DOHH2 (cell line): ENCODE measurements at regions not wholly inside any gene's neighbourhood (a gene's known extent, or its start where the extent isn't known, plus 50 kb on each side); places are given as distances from the start of the nearest gene placed in this dataset.

Experiments used
- EZH2phosphoT487 ChIP-seq: fragments of 200-600 bp; sonication (generic); IDR thresholded peaks from 2 replicates; pipeline ENCODE4 v1.6.1; 2017; ENCODE audit warnings: borderline replicate concordance, mild to moderate bottlenecking, antibody characterized with exemption, low read length, moderate library complexity, mixed read lengths
- TF ChIP-seq, protein P1 (sequence below): fragments of 200-600 bp; sonication (generic); IDR thresholded peaks from one replicate; pipeline ENCODE4 v1.5.1; 2014; ENCODE audit warnings: antibody characterized with exemption, mild to moderate bottlenecking, low read depth, low read length; ENCODE audit not compliant: poor library complexity, severe bottlenecking

DNA sequence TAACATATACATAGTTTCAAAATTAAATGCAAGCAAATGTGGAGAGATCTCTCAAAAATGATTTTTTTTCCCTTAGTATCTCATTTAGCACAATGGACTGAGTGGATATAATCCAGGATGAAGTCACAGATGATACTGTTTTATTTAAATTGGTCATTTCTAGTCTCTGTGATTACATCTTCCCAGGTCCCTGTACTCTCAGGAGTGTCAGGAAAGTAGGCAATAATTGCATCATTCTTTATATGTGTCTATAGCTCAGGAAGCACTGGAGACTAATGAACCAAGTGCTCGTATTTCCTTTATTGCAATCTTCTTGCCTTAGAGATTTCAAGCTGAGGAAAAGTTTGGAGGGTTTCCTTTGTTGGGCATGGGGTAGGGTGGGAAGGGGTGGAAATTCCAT lies 309.4 kb upstream of the THRB start:
- TF ChIP-seq, protein P1, sequence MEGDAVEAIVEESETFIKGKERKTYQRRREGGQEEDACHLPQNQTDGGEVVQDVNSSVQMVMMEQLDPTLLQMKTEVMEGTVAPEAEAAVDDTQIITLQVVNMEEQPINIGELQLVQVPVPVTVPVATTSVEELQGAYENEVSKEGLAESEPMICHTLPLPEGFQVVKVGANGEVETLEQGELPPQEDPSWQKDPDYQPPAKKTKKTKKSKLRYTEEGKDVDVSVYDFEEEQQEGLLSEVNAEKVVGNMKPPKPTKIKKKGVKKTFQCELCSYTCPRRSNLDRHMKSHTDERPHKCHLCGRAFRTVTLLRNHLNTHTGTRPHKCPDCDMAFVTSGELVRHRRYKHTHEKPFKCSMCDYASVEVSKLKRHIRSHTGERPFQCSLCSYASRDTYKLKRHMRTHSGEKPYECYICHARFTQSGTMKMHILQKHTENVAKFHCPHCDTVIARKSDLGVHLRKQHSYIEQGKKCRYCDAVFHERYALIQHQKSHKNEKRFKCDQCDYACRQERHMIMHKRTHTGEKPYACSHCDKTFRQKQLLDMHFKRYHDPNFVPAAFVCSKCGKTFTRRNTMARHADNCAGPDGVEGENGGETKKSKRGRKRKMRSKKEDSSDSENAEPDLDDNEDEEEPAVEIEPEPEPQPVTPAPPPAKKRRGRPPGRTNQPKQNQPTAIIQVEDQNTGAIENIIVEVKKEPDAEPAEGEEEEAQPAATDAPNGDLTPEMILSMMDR, result no peak
- no peak for TF ChIP-seq EZH2phosphoT487
